ENCODE measurements at regions not wholly inside any gene's neighbourhood (a gene's known extent, or its start where the extent isn't known, plus 50 kb on each side); places are given as distances from the start of the nearest gene placed in this dataset.
A peak's percentile ranks its signal among the peaks of the same experiment; 100 is the strongest.
"Not testable (repeated sequence)": the region's sequence is repeated elsewhere in the genome, so short reads cannot be mapped to it uniquely, and the experiment has no call there.

DNA sequence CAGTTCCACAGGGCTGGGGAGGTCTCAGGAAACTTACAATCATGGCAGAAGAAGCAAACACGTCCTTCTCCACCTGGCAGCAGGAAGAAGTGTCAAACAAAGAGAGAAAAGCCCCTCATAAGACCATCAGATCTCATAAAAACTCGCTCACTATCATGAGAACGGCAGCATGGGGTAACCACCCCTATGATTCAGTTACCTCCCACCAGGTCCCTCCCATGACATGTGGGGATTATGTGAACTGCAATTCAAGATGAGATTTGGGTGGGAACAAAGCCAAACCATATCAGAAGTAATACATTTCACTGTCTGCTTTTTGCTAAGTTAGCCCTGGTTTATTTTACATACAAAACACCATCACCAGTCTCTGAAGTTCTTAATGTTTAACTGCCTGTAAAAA lies 68.5 kb downstream of the RBM11 start:
- Mint-ChIP-seq H3K27me3 (peaks cover 0 to 7% (median 0%) of the 10 kb centered on the region in 3 donors), H3K4me3 (no peak overlapping the region), H3K9me3 (no peaks in the 10 kb centered on the region), H3K27ac (peak overlapping the region in 1 of 6 donors; percentile 67), H3K36me3 (no peaks in the 10 kb centered on the region), H3K4me1 (peaks cover 6 to 9% (median 8%) of the 10 kb centered on the region in 3 donors)
- no peak for ATAC-seq (ENCODE audit: low read depth in 2 of 2)
- no peak for DNase-seq

- not testable (repeated sequence) for H3K36me3 Mint-ChIP-seq; H3K4me1 Mint-ChIP-seq; ATAC-seq (ENCODE audit: low read depth in 2 of 2); H3K27me3 Mint-ChIP-seq; H3K9me3 Mint-ChIP-seq; DNase-seq
- Mint-ChIP-seq H3K27ac (peak overlapping the region in 1 of 6 donors; percentile 57), H3K4me3 (peak overlapping the region in 7 of 8 donors; percentile 17 to 81 (median 68))
Measured at GRCh38 chr21:14281188-14281900, 65.4 kb downstream of the RBM11 start.
